T-helper 2 cell treated with Interferon-gamma antibody and Interleukin-4, amounts not matched to agents 5 μg/mL and 100 μg/mL, for 36 hours (primary cell): ENCODE measurements at regions not wholly inside any gene's neighbourhood (a gene's known extent, or its start where the extent isn't known, plus 50 kb on each side); places are given as distances from the start of the nearest gene placed in this dataset.
"Not testable (repeated sequence)": the region's sequence is repeated elsewhere in the genome, so short reads cannot be mapped to it uniquely, and the experiment has no call there.

Source experiments
- DNase-seq: peaks from one replicate; pipeline ENCODE4 v3.0.0; 2021; ENCODE audit warnings: low spot score
- H3K27ac Mint-ChIP-seq: one replicate; pipeline ENCODE4 v1.8.0; 2021; ENCODE audit warnings: mild to moderate bottlenecking, mixed read lengths
- H3K27me3 Mint-ChIP-seq: one replicate; pipeline ENCODE4 v1.8.0; 2021; ENCODE audit warnings: low read depth, mixed read lengths
- H3K36me3 Mint-ChIP-seq: one replicate; pipeline ENCODE4 v1.8.0; 2021; ENCODE audit warnings: low read depth, mixed read lengths
- H3K4me1 Mint-ChIP-seq: one replicate; pipeline ENCODE4 v1.8.0; 2021; ENCODE audit warnings: low read depth, mixed read lengths
- H3K4me3 Mint-ChIP-seq: one replicate; pipeline ENCODE4 v1.8.0; 2022; ENCODE audit warnings: mild to moderate bottlenecking, moderate library complexity, mixed read lengths
- H3K9me3 Mint-ChIP-seq: one replicate; pipeline ENCODE4 v1.8.0; 2021; ENCODE audit warnings: mixed read lengths

- peaks cover 16% of the 10 kb centered on the region for H3K4me1 Mint-ChIP-seq
- not testable (repeated sequence) for DNase-seq, H3K27ac Mint-ChIP-seq, H3K4me3 Mint-ChIP-seq, H3K9me3 Mint-ChIP-seq, H3K27me3 Mint-ChIP-seq
- H3K36me3 Mint-ChIP-seq: peaks cover 41% of the 10 kb centered on the region
Observed at GRCh38 chr20:30387823-30388222, 869.6 kb upstream of the DEFB115 start.

GRCh38 chr20:30393523-30393922 lies 863.9 kb upstream of the DEFB115 start:
- H3K27me3 Mint-ChIP-seq, H3K9me3 Mint-ChIP-seq, H3K4me3 Mint-ChIP-seq, DNase-seq, H3K27ac Mint-ChIP-seq, H3K4me1 Mint-ChIP-seq: not testable (repeated sequence)
- H3K36me3 Mint-ChIP-seq: peaks cover 33% of the 10 kb centered on the region

DNA sequence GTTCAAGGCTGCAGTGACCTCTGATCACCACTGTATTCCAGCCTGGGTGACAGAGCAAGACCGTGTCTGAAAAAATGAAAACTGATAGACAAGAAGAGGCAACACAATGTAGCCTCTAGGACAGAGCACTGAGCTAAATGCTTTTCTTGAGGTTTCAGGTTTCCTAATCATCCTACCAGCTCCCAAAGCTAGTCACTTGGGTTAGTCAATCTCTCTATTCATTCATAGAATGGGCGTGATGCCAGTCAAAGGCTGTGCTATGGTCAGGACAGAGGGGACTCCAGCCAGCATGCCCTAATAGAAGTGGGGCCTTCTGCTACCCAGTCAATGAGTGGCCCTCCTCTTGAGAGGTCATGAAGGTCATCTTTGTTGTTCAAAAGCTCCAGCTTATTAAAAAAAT lies 860.4 kb upstream of the DEFB115 start:
- peaks cover 12% of the 10 kb centered on the region for H3K9me3 Mint-ChIP-seq
- peaks cover 11% of the 10 kb centered on the region for H3K4me1 Mint-ChIP-seq
- not testable (repeated sequence) for H3K27me3 Mint-ChIP-seq, H3K4me3 Mint-ChIP-seq, H3K27ac Mint-ChIP-seq, DNase-seq
- H3K36me3 Mint-ChIP-seq: peaks cover 49% of the 10 kb centered on the region

- H3K4me1 Mint-ChIP-seq, H3K27me3 Mint-ChIP-seq, H3K4me3 Mint-ChIP-seq, DNase-seq, H3K27ac Mint-ChIP-seq: not testable (repeated sequence)
- Mint-ChIP-seq H3K36me3 (peaks cover 41% of the 10 kb centered on the region), H3K9me3 (peaks cover 38% of the 10 kb centered on the region)
Observed at GRCh38 chr20:30405061-30405460, 852.4 kb upstream of the DEFB115 start.

DNA sequence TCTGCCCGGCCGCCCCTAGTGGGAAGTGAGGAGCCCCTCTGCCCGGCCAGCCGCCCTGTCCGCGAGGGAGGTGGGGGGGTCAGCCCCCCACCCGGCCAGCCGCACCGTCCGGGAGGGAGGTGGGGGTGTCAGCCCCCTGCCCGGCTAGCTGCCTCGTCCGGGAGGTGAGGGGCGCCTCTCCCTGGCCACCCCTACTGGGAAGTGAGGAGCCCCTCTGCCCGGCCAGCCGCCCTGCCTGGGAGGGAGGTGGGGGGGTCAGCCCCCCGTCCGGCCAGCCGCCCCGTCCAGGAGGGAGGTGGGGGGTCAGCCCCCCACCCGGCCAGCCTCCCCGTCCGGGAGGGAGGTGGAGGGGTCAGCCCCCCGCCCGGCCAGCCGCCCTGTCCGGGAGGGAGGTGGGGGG lies 851.9 kb upstream of the DEFB115 start:
- H3K4me3 Mint-ChIP-seq, DNase-seq, H3K4me1 Mint-ChIP-seq, H3K27ac Mint-ChIP-seq, H3K27me3 Mint-ChIP-seq: not testable (repeated sequence)
- Mint-ChIP-seq H3K9me3 (peaks cover 40% of the 10 kb centered on the region), H3K36me3 (peaks cover 35% of the 10 kb centered on the region)

DNA sequence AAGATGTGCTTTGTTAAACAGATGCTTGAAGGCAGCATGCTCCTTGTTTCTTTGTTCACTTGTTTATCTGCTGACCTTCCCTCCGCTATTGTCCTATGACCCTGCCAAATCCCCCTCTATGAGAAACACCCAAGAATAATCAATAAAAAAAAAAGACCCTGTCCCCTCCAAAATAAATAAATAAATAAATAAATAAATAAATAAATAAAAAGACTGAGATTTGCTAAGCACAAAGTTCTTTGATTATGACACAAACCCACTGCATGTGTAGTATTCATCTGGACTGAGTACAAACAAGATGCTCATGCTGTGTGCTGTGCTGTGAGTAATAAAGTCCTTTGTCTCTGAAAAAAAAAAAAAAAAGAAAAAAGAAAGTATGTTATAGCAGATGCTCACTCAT lies 851.1 kb upstream of the DEFB115 start:
- not testable (repeated sequence) for H3K4me1 Mint-ChIP-seq, H3K27me3 Mint-ChIP-seq, DNase-seq, H3K27ac Mint-ChIP-seq, H3K4me3 Mint-ChIP-seq
- Mint-ChIP-seq H3K9me3 (peaks cover 36% of the 10 kb centered on the region), H3K36me3 (peaks cover 28% of the 10 kb centered on the region)

DNA sequence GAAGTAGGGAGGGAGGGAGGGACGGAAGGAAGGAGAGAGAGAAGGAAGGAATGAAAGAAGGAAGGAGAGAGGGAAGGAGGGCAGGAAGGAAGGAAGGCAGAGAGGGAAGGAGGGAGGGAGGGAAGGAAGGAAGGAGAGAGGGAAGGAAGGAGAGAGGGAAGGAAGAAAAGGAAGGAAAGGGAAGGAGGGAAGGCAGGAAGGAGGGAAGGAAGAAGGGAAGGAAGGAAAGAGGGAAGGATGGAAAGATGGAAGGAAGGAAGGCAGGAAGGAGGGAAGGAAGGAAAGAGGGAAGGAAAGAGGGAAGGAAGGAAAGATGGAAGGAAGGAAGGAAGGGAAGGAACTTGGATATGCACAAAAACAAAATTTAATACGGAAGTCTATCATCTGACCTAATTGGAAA lies 844.5 kb upstream of the DEFB115 start:
- Mint-ChIP-seq H3K4me3 (no peak overlapping the region), H3K36me3 (peaks cover under 1% of the 10 kb centered on the region), H3K4me1 (no peaks in the 10 kb centered on the region), H3K9me3 (peaks cover 45% of the 10 kb centered on the region), H3K27me3 (no peaks in the 10 kb centered on the region), H3K27ac (no peak overlapping the region)
- DNase-seq: no peak

- not testable (repeated sequence) for DNase-seq, H3K4me3 Mint-ChIP-seq, H3K27ac Mint-ChIP-seq, H3K27me3 Mint-ChIP-seq, H3K4me1 Mint-ChIP-seq, H3K36me3 Mint-ChIP-seq
- peaks cover 19% of the 10 kb centered on the region for H3K9me3 Mint-ChIP-seq
Observed at GRCh38 chr20:30417387-30417786, 840.1 kb upstream of the DEFB115 start.

DNA sequence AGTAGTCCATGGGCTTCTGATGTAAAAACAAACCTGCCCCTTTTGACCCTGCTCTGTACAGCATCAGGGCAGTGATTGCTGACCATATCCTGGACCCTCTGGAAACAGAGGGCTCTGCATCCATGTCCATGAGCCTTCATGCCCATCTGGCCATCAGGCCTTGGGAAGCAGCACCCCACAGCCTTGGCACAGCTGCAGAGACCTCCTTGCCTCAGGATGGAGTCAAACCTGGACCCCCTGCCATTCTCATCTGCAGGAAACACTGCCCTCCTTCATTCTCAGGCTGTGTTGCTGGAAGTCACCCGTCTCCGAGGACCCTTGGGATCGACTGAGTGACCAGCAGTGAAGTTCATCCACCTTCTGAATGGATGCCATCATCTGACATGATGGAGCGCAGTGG lies 839.1 kb upstream of the DEFB115 start:
- H3K4me3 Mint-ChIP-seq, H3K27me3 Mint-ChIP-seq, DNase-seq, H3K4me1 Mint-ChIP-seq, H3K36me3 Mint-ChIP-seq, H3K27ac Mint-ChIP-seq: not testable (repeated sequence)
- H3K9me3 Mint-ChIP-seq: peaks cover 17% of the 10 kb centered on the region

GRCh38 chr20:30419466-30419865 lies 838.0 kb upstream of the DEFB115 start:
- Mint-ChIP-seq H3K4me1 (no peaks in the 10 kb centered on the region), H3K36me3 (no peaks in the 10 kb centered on the region), H3K27ac (no peak overlapping the region), H3K9me3 (peaks cover 22% of the 10 kb centered on the region), H3K4me3 (no peak overlapping the region), H3K27me3 (no peaks in the 10 kb centered on the region)
- no peak for DNase-seq

- H3K4me1 Mint-ChIP-seq, DNase-seq, H3K27me3 Mint-ChIP-seq, H3K27ac Mint-ChIP-seq, H3K4me3 Mint-ChIP-seq, H3K36me3 Mint-ChIP-seq: not testable (repeated sequence)
- peaks cover 27% of the 10 kb centered on the region for H3K9me3 Mint-ChIP-seq
Observed at GRCh38 chr20:30419871-30420420, 837.5 kb upstream of the DEFB115 start.
